ENCODE measurements at regions not wholly inside any gene's neighbourhood (a gene's known extent, or its start where the extent isn't known, plus 50 kb on each side); places are given as distances from the start of the nearest gene placed in this dataset.

- FAIRE-seq (peak; percentile 46), DNase-seq (ENCODE audit: low spot score) (no peak), ATAC-seq (no peak)
- Histone ChIP-seq H3K36me3 (replicated peaks in 1 of 2; ENCODE audit: control insufficient read depth in 1 of 2, insufficient read depth in 2 of 2, low read length in 2 of 2) (no peaks in the 10 kb centered on the region), H3K4me2 (ENCODE audit: low read depth, low read length) (no peak overlapping the region), H3K9me3 (ENCODE audit: low read length) (peaks cover 22% of the 10 kb centered on the region), H2AFZ (ENCODE audit: low read length) (no peak overlapping the region), H3K9ac (ENCODE audit: insufficient read depth, low read depth, low read length) (no peak overlapping the region), H3K79me2 (ENCODE audit: insufficient read depth, low read length) (no peaks in the 10 kb centered on the region), H3K4me1 (ENCODE audit: insufficient read depth, low read length) (no peaks in the 10 kb centered on the region), H3K4me3 (replicated peaks in 1 of 3; ENCODE audit: insufficient read depth in 1 of 3, low read depth in 2 of 3, low read length in 3 of 3) (no peak overlapping the region), H4K20me1 (ENCODE audit: insufficient read depth, low read length) (no peaks in the 10 kb centered on the region), H3K27ac (ENCODE audit: extremely low read length, insufficient read depth, low read length) (no peak overlapping the region), H3K27me3 (ENCODE audit: control insufficient read depth in 1 of 2, insufficient read depth in 2 of 2, low read length in 2 of 2) (peaks cover 0 to 12% of the 10 kb centered on the region in 2 experiments; a peak in 3 of 5 replicates)
- POLR2A ChIA-PET, result no interaction called here
- CTCF ChIA-PET (ENCODE audit: low intra/inter-chr PET ratio, low total read pairs), result no interaction called here
- intact Hi-C loops (cut with micrococcal nuclease; ENCODE audit: unreplicated experiment) (no loop called here), in situ Hi-C loops (cut with HindIII; ENCODE audit: extremely low pct_ligation_motif_present, low pct_unique_long_range_greater_than_20kb) (no loop called here)
- BruUV-seq (replicated peaks), result no TSS peak
- 40% methylated on average over 5 of the region's 5 CpGs for WGBS (ENCODE audit: low lambda C conversion rate)
- TF ChIP-seq ZNF441 (CRISPR knock-in tag; IDR thresholded peaks at IDR 0.05; ENCODE audit: borderline replicate concordance) (no peak), LRRFIP1 (CRISPR knock-in tag; conservative IDR thresholded peaks at IDR 0.05) (no peak), ZNF367 (CRISPR knock-in tag; IDR thresholded peaks at IDR 0.05; ENCODE audit: borderline replicate concordance) (no peak), ZBTB46 (CRISPR knock-in tag; IDR thresholded peaks at IDR 0.05; ENCODE audit: borderline replicate concordance) (no peak), ZNF552 (CRISPR knock-in tag; IDR thresholded peaks at IDR 0.05; ENCODE audit: borderline replicate concordance) (no peak), ZMYM3 (CRISPR knock-in tag; IDR thresholded peaks at IDR 0.05) (no peak), ZIK1 (CRISPR knock-in tag; IDR thresholded peaks at IDR 0.05; ENCODE audit: borderline replicate concordance, low read depth) (no peak), TBX2 (CRISPR knock-in tag; IDR thresholded peaks at IDR 0.05; ENCODE audit: borderline replicate concordance) (no peak), ELK4 (CRISPR knock-in tag; IDR thresholded peaks at IDR 0.05; ENCODE audit: borderline replicate concordance) (no peak), ZNF317 (CRISPR knock-in tag; IDR thresholded peaks at IDR 0.05) (no peak), ZNF687 (CRISPR knock-in tag; IDR thresholded peaks at IDR 0.05) (no peak), MTA3 (CRISPR knock-in tag; IDR thresholded peaks at IDR 0.05) (no peak), PLSCR1 (CRISPR knock-in tag; IDR thresholded peaks at IDR 0.05; ENCODE audit: borderline replicate concordance) (no peak), SSRP1 (CRISPR knock-in tag; IDR thresholded peaks at IDR 0.05) (no peak), ZNF790 (CRISPR knock-in tag; IDR thresholded peaks at IDR 0.05; ENCODE audit: borderline replicate concordance) (no peak), ARNT (IDR thresholded peaks at IDR 0.05) (no peak)
Observed at GRCh38 chr20:48007351-48007750, 222.1 kb upstream of the SULF2 start.
